Peyer's patch (tissue), 4 donors: ENCODE measurements at regions not wholly inside any gene's neighbourhood (a gene's known extent, or its start where the extent isn't known, plus 50 kb on each side); places are given as distances from the start of the nearest gene placed in this dataset.

Experiments
- POLR2A ChIP-seq, 2 donors: fragments of 450-650 bp; IDR thresholded peaks; one replicate each; pipeline ENCODE4 v1.5.1; 2017; ENCODE audit warnings: antibody characterized with exemption in 2 of 2, mild to moderate bottlenecking in 2 of 2, moderate library complexity in 2 of 2
- TF ChIP-seq, protein P1 (sequence below), 6 experiments: fragments of 450-650 bp in 4 of 6; fragments of 200-600 bp in 2 of 6; sonication (generic) in 1 of 6; IDR thresholded peaks; one replicate each; pipeline ENCODE4 v1.5.1; 2017 to 2019; ENCODE audit warnings: antibody characterized with exemption in 6 of 6, mild to moderate bottlenecking in 3 of 6, moderate library complexity in 1 of 6

DNA sequence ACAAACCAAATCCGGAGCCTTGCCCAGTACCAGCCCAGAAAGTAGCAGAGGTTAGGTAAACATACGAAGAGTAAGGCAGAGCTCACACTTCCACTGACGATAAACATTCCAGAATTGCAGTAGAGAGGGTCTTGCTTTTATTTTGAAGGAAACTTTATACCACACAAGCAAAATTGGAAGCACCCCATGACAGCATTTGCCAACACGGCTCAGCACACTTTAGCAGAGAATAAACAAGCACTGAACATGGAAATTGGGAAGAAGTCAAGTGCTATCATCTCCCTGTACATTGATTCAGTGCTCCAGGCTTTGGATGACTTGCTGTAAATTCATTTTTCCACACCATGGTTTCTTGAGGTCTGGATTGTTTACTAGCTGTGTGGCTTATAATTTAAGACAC is 160.7 kb upstream of the FAM47C start:
- TF ChIP-seq, protein P1, sequence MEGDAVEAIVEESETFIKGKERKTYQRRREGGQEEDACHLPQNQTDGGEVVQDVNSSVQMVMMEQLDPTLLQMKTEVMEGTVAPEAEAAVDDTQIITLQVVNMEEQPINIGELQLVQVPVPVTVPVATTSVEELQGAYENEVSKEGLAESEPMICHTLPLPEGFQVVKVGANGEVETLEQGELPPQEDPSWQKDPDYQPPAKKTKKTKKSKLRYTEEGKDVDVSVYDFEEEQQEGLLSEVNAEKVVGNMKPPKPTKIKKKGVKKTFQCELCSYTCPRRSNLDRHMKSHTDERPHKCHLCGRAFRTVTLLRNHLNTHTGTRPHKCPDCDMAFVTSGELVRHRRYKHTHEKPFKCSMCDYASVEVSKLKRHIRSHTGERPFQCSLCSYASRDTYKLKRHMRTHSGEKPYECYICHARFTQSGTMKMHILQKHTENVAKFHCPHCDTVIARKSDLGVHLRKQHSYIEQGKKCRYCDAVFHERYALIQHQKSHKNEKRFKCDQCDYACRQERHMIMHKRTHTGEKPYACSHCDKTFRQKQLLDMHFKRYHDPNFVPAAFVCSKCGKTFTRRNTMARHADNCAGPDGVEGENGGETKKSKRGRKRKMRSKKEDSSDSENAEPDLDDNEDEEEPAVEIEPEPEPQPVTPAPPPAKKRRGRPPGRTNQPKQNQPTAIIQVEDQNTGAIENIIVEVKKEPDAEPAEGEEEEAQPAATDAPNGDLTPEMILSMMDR (IDR thresholded peaks at IDR 0.05): no peak
- TF ChIP-seq POLR2A (IDR thresholded peaks at IDR 0.05): no peak
